ENCODE measurements at regions not wholly inside any gene's neighbourhood (a gene's known extent, or its start where the extent isn't known, plus 50 kb on each side); places are given as distances from the start of the nearest gene placed in this dataset.
"Not testable (repeated sequence)": the region's sequence is repeated elsewhere in the genome, so short reads cannot be mapped to it uniquely, and the experiment has no call there.

DNA sequence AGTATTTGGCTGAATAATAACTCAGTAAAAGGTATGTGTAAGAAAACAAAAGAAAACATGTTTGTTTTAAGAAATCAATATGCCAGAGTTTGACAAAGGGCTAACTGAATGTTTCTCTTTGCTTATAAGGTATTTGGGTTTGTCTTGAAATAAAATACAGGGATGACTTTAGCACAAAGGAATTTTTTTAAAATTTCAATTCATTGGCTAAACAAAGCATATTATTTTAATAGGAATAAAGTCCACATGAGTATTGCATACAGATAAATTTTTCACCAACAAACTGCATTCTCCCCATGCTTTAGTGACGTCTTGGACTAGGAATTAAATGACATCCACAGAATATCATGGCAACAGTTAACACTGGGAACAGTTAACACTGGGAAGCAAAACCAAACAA is 480.0 kb upstream of the JAG1 start:
- no peak for DNase-seq

DNA sequence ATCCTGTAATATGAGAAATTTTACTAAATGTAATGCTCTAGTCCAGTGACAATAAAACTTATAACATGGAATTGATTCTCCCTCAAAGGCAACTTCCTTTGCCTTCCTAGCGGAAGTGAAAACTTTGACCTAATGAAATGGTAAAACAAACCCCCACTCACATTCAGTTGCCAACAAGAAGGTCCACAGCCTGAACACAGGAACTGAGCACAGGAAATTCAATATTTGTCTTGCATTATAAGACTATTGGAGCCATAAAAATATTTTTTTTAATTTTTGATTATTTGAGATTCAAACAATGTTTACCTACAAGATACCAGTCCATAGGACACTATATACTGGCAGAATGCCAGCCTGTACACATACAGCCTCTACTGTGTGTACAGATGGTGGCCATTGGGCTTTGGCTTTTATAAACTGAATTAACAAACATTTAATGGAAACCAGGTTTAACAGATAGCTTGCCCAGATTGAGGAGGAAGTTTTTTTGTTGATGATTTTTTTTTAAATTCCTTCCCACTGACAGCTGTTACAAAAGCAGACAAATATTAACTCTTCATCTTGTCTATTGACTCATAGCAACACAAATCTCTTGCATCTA is 481.5 kb upstream of the JAG1 start:
- no peak for DNase-seq

DNA sequence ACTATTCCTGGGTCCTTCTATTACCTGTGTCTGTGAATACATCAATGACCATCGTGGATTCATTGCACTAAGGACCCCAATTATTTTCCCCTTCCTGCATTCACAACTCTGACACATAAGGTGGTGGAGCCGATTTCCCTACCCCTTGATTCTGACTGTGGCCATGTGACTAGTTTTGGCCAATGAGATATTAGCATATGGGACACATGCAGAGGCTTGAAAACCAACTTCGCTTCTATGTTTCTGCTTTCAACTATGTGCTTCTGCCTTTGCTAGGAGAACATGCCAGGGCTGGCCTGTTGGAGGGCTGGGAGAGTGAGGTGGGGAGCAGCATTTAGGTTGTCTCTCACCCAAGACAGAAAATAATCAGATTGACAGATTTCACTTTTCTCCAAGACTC is 483.1 kb upstream of the JAG1 start:
- DNase-seq = no peak

DNA sequence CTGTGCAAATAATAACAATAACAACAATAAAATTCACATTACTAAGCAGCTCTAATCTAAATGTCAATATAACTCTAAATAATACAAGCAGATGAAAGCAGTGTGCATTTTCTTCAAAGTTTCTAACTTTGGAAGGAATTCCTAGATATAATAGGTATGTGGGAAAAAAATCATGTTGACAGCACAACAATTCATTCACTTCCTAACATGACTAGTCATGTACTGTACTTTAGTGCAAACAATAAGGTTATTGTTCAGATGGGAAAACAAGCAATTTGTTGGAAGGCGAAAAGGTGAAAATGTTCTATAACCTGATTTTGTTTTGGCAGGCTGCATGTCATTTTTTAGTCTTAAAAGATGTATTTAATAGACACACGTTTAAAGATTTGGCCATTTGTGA is 484.3 kb upstream of the JAG1 start:
- no peak for DNase-seq

DNA sequence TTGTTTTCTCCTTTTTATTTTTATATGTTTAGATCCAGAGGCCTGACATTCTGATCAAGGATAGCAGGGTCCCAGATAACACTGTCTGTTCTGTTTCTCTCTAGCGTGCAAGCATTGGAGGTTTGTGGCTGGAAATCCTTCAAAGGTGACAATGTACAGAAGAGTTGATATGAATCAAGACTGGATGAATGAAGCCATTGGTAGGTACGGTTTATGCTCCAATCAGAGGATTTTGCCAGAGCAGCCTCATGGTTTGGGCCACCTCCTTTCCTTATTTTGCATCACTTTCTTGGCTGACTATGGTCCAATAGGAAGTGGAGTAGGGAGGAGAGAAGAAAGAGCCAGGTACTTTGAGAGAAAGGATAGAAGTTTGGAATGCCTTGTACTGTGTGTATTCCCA is 484.8 kb upstream of the JAG1 start:
- no peak for DNase-seq

DNA sequence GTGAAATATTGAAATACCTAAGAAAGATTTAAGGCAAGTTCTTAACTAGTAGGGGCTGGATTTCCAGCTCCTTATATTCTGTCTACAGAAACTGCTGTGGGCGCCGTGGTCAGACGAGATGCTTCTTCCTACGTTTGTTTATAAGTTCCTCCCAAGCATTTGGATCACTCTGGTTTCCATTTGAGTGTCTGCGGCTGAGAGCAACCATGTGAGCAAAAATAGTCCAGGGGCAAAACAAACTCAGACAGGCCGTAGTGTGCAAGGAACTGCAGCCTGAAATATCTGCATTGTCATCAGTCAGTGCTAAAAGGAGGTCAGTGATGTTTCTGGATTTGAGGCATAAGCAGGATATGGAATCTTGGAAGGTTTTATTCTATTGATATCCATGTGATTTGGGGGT is 485.9 kb upstream of the JAG1 start:
- DNase-seq = no peak

DNA sequence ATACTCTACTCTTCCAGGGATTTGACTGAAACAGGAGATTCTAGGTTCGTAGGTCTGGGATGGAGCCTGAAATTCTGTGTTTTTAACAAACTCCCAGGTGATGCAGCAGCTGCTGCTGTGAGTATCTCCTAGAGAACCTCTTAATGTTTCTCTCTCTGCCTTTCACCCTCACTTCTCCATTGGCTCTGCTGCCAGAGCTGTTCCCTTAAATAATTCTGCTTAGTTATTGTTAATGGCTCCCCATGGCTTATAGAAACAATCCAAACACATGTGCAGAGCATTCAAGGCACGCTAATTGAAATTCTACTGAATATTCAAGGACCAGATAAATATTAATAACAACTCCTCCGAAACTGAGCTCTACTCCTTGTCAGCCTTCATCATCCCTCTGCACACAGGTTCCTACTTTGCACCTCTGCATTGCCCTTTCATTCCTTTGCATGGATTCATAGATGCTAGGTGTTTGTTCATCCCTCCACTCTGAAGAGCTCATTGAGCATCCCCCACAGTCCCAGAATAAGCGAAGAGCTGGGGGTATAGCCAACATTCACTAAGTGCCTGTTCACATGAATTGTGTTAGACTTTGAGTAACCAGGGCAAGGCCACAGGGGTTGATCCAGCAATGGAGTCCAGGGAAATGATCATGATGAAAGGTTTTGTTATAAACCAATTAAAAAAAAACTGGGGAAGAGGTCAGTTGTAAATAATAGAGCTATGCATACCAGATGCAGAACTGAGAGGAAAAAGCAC is 488.4 kb upstream of the JAG1 start:
- no peak for DNase-seq

DNA sequence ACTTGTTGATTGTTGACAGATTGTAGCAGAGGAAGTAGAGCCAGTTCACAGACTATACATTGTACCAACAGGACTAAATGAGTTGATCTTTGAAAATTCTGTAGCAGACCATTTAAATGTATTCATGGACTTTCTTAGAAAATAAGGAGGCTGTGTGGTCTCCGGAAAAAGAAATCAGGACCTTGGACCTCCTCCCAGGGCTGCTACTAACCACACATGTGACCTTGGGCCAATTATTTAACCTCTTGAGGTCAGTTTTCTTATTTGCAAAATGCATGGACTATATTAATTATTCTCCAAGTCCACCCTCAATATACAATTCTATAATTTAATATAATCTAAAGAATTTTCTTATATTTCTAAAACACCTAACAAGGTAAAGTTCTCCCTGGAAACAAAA is 492.0 kb upstream of the JAG1 start:
- DNase-seq = no peak

DNA sequence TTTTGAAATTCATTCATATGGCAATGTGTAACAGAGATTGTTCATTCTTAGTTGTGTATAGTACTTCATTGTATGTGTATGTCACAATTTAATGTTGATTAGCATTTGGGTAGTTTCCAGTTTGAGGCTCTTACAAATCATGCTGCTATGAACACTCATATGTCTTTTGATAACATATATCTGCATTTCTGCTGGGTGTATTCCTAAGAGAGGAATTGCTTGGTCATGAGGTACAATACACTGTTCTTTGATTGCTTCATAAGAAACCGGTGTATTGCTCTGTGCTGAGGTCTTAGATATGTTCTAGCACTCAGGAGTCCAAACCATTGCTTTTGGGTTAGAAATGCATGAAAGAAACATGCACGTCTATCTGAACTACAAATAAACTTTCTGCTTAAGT is 492.9 kb upstream of the JAG1 start:
- no peak for DNase-seq

DNA sequence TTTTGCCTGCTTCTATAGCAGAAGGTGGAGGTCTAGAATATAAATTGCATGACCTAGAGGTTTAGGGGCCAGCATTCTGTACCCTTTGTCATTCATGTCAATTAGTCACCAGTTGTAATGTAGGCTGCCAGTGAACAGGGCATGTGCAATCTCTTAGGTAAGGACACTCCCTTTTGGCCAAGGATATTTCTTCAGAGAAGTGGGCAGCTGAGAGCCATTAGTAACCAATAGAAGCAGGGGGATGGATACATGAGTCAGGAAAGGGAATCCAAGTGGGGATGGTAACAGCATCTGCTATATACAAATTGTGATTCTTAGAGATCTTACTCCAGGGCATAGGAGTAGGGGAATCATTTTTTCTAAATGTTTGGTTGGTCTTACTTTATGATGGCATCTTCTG is 494.2 kb upstream of the JAG1 start:
- DNase-seq = no peak

DNA sequence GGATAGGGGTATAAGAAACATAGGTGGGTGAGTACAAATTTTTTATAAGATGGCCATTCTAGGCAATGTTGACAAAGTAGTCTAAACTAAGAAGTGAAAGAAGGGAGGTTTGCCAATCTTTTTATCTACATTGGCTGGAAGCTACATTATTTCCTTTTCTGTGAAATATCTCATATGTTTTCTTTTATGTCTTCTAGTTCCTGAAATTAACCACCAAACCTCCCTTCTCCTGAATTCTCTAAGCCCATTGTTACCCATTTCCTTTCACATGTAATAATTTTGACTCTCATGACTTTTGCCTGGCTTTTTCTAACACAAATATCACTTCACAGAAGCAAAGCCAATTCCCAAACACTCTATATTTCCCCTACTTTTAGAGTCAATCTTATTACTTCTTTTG is 496.2 kb upstream of the JAG1 start:
- DNase-seq = no peak

DNA sequence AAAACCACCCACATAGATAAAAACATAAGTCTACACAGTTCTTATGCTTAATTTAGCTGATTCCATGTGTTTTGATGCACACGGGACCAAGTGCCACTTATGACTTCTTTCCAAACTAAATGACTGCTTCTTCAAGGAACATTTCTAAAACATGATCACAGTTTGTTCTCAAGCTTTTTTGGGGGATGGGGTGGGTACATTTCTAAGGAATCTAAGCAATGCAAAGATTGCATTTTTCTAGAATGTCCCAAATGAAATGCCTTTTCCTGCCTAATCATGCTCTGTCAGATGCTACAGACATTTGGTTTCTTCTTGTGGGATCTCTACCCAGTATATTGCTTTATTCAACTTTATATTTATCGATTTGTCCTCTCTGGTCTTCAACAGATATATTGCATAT is 496.8 kb upstream of the JAG1 start:
- DNase-seq = no peak

DNA sequence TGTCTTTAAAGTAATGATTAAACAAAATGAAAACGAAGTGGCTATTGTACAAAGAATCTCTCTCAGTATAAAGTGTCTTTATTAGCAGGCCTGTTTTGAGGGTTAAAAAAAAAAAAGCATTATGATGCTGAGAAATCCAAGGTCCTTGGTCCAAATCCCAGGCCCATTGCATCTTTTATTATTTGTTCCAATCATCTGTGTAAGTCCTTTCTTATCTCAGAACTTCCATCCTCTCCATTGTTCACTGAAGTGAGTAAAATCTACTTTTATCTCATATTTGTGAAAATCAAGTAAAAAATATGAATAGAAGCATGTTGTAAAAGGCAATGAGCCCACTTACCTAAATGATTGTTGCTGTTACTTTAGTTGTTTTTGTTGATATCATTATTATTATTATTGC is 499.1 kb upstream of the JAG1 start:
- no peak for DNase-seq

DNA sequence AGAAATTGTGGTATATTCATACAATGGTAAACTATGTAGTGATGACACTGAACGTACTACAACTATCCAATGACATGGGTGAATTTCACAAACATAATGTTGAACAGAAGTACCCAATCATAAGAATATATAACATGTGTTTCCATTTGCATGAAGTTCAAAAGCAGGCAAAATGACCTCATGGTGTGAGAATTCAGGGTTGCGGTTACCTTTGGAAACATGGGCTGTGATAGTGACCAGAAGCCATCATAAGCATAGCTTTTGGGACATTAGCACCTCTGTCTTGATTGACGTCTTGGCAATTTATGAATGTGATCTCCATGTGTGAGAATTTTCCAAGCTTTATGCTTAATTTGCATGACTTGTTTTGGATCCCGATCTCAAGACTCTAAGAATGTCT is 500.1 kb upstream of the JAG1 start:
- DNase-seq = no peak

DNA sequence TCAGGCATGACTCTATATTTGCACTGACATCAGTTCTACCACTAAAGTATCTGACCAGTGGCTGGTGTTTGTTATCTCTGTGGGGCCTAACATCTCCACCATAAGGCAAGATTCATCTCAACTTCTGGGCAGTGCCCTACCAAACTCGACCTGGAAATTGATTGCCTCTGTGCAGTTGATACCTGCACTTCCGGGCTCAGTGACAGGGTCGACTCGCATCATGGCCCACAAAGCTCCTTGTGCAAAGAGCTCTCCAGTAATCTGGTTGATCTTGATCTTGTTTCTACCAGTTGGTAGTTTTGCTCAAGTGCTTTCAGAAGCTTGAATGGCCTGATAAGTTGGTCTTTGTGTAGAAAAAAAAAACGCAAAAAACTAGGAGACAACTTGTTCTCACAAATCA is 501.1 kb upstream of the JAG1 start:
- DNase-seq = no peak

DNA sequence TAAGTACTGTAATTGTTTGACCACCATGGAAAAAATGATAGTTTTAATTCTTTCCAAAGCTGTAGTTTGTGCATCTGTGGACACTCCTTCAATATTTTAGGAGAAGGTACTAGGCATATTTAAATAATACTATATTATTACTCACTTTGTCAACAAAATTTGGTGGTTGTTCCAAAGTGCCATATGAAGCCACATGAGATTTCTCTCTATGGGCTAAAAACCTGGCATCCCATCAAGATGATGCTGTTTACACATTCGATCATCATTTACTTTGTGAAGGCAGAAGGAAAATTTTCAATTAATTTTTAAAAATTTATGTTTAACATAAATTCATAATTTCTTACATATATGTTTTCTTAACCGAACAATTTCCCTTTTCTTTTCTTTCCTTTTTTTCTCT is 502.6 kb upstream of the JAG1 start:
- DNase-seq = no peak

DNA sequence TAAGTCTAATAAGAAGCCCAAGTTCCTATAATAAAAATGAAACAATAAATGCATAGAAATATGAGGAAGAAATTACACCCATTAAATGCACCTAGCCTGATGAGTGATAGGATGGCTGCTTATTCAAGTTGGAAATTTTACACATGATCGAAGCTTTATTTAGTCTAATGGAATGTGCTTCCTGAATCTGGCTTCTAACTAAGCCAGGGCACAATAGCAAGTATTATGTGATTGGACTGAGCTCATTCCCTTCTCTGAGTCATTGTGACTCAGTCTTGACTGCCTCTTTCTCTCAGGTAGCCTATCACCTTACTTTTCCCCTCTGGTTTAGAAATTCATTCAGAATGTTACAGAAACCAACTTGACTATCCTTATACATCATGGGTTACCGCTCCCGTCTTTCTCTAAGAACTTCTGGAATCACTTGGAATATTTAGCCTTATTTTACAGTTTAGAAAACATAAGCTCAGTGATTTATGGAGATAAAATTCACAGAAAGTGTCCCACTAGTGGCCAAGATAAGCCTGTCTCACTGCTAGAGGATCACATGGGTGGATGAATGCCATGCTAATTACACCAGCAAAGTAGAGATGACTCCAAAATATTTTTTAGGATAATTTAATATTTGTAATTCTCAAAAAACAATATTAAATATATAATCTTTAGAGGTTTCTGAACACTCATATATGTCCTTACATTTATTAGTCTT is 505.3 kb upstream of the JAG1 start:
- no peak for DNase-seq

DNA sequence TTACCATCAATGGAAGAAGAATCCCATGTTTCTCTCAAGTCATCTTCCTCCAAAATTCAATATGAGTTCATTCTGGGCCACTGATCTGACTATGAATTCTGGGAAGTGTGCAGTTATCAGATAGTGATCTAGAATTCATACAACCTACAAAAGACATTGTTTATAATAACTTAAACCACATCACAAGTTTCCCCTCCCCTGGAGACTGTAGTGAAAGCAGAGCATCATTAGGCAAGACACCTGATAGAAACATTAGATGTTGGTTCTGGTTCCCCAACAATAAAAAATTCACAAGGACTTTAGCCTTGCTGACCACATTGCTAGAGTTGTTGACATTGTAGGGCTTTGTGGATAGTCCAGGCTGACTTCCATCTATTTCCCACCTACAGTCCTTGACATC is 506.4 kb upstream of the JAG1 start:
- no peak for DNase-seq

DNA sequence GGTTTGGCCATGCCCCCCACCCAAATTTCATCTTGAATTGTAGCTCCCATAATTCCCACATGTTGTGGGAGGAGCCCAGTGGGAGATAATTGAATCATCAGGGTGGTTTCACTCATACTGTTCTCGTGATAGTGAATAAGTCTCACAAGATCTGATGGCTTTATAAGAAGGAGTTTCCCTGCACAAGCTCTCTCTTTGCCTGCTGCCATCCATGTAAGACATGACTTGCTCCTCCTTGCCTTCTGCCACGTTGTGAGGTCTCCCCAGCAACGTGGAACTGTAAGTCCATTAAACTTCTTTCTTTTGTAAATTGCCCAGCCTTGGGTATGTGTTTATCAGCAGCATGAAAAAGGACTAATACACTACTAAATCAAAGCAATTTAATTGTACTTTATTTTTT is 507.3 kb upstream of the JAG1 start:
- DNase-seq = not testable (repeated sequence)

DNA sequence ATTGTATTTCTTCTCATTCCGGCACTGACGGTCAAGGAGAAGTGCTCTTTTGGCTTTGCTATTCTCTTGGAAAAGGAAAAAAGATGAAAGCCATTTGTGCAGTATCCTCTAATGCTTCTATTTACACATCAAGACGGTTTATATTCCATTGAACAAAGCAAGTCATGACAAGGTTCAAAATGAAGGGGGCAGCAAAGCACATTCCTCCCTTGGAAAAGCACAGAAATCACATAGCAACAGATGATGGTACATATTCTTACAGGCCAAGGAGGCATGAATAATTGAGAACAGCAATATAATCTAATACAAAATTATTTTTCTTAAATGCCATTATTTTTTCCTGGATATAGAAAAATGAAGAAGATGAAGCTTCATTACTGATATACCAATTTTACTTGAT is 508.2 kb upstream of the JAG1 start:
- no peak for DNase-seq

DNA sequence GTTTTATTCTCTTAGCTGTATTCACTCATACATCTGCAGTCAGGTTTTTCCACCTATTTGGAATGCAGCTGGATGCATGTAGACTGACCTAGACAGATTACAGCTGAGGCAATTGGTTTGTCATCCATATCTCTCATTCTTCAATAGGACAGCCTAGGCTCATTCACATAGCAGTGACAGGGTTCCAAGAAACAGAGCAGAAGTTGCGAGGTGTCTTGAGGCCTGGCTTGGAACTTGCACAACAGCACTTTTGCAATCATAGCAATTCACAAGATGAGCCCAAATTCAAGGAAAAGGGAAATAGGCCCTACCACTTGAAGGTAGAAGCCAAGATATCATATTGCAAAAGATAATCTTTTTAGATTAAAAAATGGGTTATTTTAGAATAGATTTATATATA is 508.9 kb upstream of the JAG1 start:
- DNase-seq = no peak

DNA sequence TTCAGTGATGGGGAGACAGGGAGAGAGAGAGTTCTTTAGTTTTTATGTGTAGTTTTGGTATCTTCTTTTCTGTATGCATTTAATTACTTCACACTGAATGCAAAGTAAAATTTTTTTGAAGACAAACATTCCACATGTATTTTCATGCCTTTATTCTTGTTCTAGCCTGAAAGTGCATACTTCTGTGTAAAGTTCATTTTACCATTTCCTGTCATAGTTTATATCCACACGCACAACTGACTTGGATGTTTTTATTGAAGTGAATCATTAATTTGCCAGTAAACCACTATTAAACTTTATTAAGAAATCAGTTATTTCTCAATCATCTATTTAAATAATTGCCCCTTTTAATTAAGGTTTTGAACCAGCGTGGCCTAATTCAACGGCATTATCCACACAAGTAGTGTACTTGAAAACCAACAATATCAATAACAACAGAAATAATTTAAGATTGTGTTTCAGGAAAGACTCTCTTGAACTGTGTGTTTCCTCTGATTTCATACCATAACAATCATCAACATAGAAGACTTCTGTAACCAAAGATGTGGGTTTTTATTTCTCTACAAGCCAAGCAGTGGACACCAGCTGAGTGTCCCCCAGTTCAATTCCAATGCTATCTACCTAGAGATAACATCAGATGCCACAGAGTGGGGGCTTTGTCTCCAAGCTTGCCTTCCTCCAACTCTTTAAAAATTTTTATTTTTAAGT is 512.7 kb upstream of the JAG1 start:
- no peak for DNase-seq

DNA sequence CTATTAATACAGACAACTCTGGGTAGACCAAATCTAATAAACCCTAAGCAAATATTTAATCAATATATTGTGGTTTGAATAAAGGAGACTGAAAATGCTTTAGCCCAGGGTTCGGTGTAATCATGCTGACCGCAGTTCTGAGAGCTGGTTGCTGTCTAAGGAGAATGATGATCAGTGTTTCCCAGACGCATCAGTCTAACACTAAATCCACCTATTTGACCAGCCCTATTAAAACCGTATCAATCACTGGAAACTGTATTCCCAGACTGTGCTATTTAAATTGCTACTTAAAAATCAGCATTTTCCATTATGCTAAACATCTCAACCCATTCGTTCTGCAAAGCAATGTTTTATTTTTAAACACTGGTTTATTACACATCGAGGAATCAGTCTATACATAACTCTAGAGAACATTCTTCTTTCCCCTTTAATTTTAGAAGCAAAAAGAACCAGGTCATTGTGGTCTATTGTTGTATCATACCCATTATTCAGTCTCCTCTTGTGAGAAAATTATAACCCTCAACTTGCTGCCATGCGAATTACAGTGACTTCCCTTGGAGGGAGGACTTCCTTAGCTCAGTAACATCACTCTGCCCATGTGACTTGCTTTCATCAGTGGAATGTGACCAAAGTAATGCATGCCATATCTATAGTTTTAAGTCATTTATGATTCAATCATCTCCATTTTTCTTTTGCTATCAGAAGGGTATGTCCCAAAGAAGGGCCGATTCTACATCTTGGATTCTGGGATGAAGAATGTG is 515.2 kb upstream of the JAG1 start:
- no peak for DNase-seq
